ENCODE measurements at regions not wholly inside any gene's neighbourhood (a gene's known extent, or its start where the extent isn't known, plus 50 kb on each side); places are given as distances from the start of the nearest gene placed in this dataset.

DNA sequence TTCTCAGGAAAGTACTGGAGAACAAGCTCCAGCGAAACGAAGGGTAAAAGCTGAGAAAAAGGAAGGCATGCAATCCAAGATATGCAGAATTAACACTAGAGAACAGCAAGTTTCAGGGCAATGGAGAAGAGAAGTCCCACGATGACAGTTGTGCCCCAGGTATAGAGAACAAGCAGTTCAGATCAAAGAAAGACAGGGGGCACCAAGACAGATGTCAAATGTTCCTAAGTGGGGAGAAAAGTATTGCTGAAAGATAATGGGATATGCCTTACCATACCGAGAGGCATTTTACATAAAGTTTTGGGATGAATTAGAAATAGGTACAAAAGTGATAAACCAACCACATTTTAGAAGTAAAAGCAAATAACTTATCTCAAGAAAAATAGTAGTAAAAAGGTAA is 79.1 kb upstream of the UBE2E3 start:
- TF ChIP-seq EZH2phosphoT487 (IDR thresholded peaks at IDR 0.05; ENCODE audit: insufficient read depth, low read depth) (no peak), EZH2 (IDR thresholded peaks at IDR 0.05; ENCODE audit: insufficient read depth, poor library complexity, severe bottlenecking) (no peak)
